Common myeloid progenitor, CD34-positive (primary cell): ENCODE measurements at regions not wholly inside any gene's neighbourhood (a gene's known extent, or its start where the extent isn't known, plus 50 kb on each side); places are given as distances from the start of the nearest gene placed in this dataset.

Experiments used
- CTCF ChIA-PET: fragments of 350-600 bp; sonication (Branson Sonifier 250); formaldehyde crosslinking; loops from one replicate; lab custom pipeline; 2021; ENCODE audit warnings: antibody characterized with exemption; lab: Charles Lee
- POLR2A ChIA-PET: fragments of 350-600 bp; sonication (Branson Sonifier 250); formaldehyde crosslinking; loops from one replicate; lab custom pipeline; 2021; ENCODE audit warnings: antibody characterized with exemption; lab: Charles Lee
- DNase-seq, 3 donors: peaks; one replicate each; pipeline versions ENCODE4 v3.0.0 to v3.0.0-alpha.2; 2013
- H3K27ac ChIP-seq, 2 experiments: 1 replicate in 1 of 2; 2 replicates in 1 of 2; pipeline ENCODE4 v1.7.0; 2013; ENCODE audit warnings: inconsistent platforms in 2 of 2, low read length in 2 of 2, mild to moderate bottlenecking in 2 of 2, low read depth in 1 of 2, moderate library complexity in 1 of 2; ENCODE audit not compliant: severe bottlenecking in 2 of 2, insufficient read depth in 1 of 2, poor library complexity in 1 of 2
- H3K27me3 ChIP-seq, 5 experiments: replicated peaks in 2 of 5; 1 replicate in 3 of 5; 2 replicates in 2 of 5; pipeline versions ENCODE4 v1.6.1 to v1.7.0; 2013; ENCODE audit warnings: low read length in 4 of 5, mild to moderate bottlenecking in 2 of 5, moderate library complexity in 2 of 5, inconsistent platforms in 1 of 5; ENCODE audit not compliant: insufficient read depth in 5 of 5, control insufficient read depth in 4 of 5
- H3K36me3 ChIP-seq, 4 experiments: 1 replicate in 2 of 4; 2 replicates in 2 of 4; pipeline versions ENCODE4 v1.6.1 to v1.7.0; 2013; ENCODE audit warnings: low read length in 3 of 4, control low read depth in 1 of 4, mild to moderate bottlenecking in 1 of 4; ENCODE audit not compliant: control insufficient read depth in 4 of 4, insufficient read depth in 4 of 4
- H3K4me1 ChIP-seq, 4 experiments: 1 replicate in 3 of 4; 2 replicates in 1 of 4; pipeline versions ENCODE4 v1.6.1 to v1.7.1; 2013; ENCODE audit warnings: low read length in 3 of 4, mild to moderate bottlenecking in 3 of 4, control low read depth in 1 of 4, inconsistent platforms in 1 of 4, moderate library complexity in 1 of 4; ENCODE audit not compliant: control insufficient read depth in 4 of 4, insufficient read depth in 4 of 4; ENCODE audit errors: control extremely low read depth in 1 of 4
- H3K4me3 ChIP-seq, 7 experiments: 1 replicate in 4 of 7; 2 replicates in 3 of 7; pipeline versions ENCODE4 v1.5.1 to v1.7.0; 2013; ENCODE audit warnings: mild to moderate bottlenecking in 7 of 7, low read length in 6 of 7, moderate library complexity in 6 of 7, inconsistent platforms in 2 of 7, low read depth in 2 of 7, control low read depth in 1 of 7; ENCODE audit not compliant: insufficient read depth in 4 of 7, control insufficient read depth in 1 of 7; ENCODE audit errors: extremely low read depth in 1 of 7
- H3K9me3 ChIP-seq, 5 experiments: 1 replicate in 4 of 5; 2 replicates in 1 of 5; pipeline versions ENCODE4 v1.6.1 to v1.7.1; 2013; ENCODE audit warnings: low read length in 4 of 5, mild to moderate bottlenecking in 2 of 5, inconsistent platforms in 1 of 5, low read depth in 1 of 5, moderate library complexity in 1 of 5; ENCODE audit not compliant: control insufficient read depth in 4 of 5, insufficient read depth in 2 of 5; ENCODE audit errors: control extremely low read depth in 1 of 5
- WGBS: methylation state at CpG from one replicate; pipeline ENCODE4 v1.1.5; 2013; ENCODE audit not compliant: insufficient coverage; 5-methylcytosine and 5-hydroxymethylcytosine counted together

- CTCF ChIA-PET = no interaction called here
- WGBS = 100% methylated on average over 1 of the region's 5 CpGs
Measured at GRCh38 chr12:46131732-46132469, 136.9 kb downstream of the SLC38A1 start.

DNA sequence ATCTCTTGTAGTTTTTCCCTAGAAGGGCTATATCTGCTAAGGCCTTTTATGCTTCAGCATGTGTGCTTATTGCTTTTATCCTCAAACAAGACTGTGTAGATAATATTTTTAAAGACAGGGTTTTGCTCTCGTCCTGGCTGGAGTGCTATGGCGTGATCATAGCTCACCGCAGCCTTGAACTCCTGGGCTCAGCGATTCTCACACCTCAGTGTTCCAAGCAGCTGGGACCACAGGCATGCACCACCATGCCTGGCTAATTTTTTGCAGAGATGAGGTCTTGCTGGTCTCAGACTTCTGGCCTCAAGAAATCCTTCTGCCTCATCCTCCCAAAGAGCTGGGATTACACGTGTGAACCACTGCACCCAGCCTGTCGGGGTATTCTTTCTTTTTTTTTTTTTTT, 137.3 kb upstream of the SCAF11 start:
- no peak for DNase-seq
- Histone ChIP-seq H3K4me3 (no peak overlapping the region), H3K9me3 (no peaks in the 10 kb centered on the region), H3K4me1 (peaks cover 0 to 4% (median 1%) of the 10 kb centered on the region in 4 experiments), H3K36me3 (no peaks in the 10 kb centered on the region), H3K27ac (no peak overlapping the region), H3K27me3 (no peaks in the 10 kb centered on the region)
- ChIA-PET POLR2A (no interaction called here), CTCF (interaction anchor here (0.9 to 2.2 kb wide), 3 partner anchors 10 to 892 kb away, joined by 3 to 6 read pairs (median 5); no protein-coding TSS in a partner anchor)
- WGBS = 100% methylated on average over 4 of the region's 6 CpGs

More at GRCh38 chr12:46131732-46132469, 136.9 kb downstream of the SLC38A1 start:
- POLR2A ChIA-PET = no interaction called here
- Histone ChIP-seq H3K4me3 (no peak overlapping the region), H3K4me1 (no peaks in the 10 kb centered on the region), H3K9me3 (no peaks in the 10 kb centered on the region), H3K27me3 (no peaks in the 10 kb centered on the region), H3K36me3 (no peaks in the 10 kb centered on the region), H3K27ac (no peak overlapping the region)
- DNase-seq = no peak

- Histone ChIP-seq H3K4me3 (no peak overlapping the region), H3K9me3 (no peaks in the 10 kb centered on the region), H3K36me3 (no peaks in the 10 kb centered on the region), H3K4me1 (peaks cover 0 to 4% (median 1%) of the 10 kb centered on the region in 4 experiments), H3K27me3 (no peaks in the 10 kb centered on the region), H3K27ac (no peak overlapping the region)
- WGBS = 100% methylated on average over 1 of the region's 4 CpGs
- DNase-seq = no peak
- ChIA-PET POLR2A (no interaction called here), CTCF (interaction anchor here (1.1 to 2.3 kb wide), 9 partner anchors 8 to 895 kb away, joined by 3 to 9 read pairs (median 4); no protein-coding TSS in a partner anchor)
Measured at GRCh38 chr12:46126050-46126727, 135.8 kb upstream of the SCAF11 start.

DNA sequence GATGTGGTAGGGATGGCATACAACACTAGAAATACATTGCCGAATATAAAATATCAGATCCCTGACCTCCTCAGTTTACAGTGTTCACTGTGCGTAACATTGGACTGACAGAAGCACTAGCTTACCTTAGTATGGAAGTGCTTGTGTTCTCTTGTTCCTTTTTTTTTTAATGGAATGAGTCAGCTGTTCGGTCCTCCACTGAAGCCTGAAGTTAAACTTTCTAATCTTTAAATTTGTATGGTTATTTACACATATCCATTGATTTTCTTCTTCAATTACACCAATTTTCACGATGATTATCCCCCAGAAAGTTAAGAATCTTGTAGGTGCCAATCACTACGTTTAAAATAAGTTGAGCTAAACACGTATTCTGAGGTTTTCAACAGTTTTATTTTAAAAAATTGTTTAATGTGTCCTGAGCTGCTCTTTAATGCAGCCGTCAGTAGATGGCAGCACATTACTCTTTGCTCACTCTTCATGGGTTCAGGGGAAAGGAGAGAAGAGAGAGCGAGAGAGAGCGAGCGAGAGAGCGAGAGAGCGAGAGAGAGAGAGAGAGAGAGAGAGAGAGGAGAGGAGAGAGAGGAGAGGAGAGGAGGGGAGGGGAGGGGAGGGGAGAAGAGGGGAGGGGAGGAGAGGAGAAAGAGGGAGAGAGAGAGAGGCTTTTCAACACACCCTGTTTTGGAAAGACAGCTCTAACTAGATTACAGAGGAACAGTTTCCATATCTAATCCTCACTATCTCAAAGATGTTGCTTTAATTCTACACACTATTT, 134.7 kb upstream of the SCAF11 start:
- Histone ChIP-seq H3K9me3 (no peaks in the 10 kb centered on the region), H3K27ac (peak overlapping the region in 1 of 2 experiments; percentile 44), H3K4me3 (peak overlapping the region in 5 of 7 experiments; percentile 17 to 75 (median 53)), H3K27me3 (no peaks in the 10 kb centered on the region), H3K36me3 (no peaks in the 10 kb centered on the region), H3K4me1 (peaks cover 0 to 4% (median 1%) of the 10 kb centered on the region in 4 experiments)
- 60% methylated on average over 1 of the region's 12 CpGs for WGBS
- CTCF ChIA-PET = interaction anchor here (0.5 to 2.3 kb wide), 24 partner anchors 9 to 897 kb away, joined by 3 to 9 read pairs (median 4); partner anchors contain the start of gene SLC38A1
- POLR2A ChIA-PET = interaction anchor here (0.7 kb wide), 1 partner anchor 201 kb away, joined by 6 read pairs; no protein-coding TSS in a partner anchor
- peak; percentile 84 to 91 (median 90) for DNase-seq

GRCh38 chr12:46124132-46124847, 133.9 kb upstream of the SCAF11 start:
- WGBS = 50% methylated on average over 2 of the region's 5 CpGs

GRCh38 chr12:46112364-46112763, 122.0 kb upstream of the SCAF11 start:
- H3K9me3 ChIP-seq = peaks cover 0 to 7% (median 0%) of the 10 kb centered on the region in 5 experiments
- CTCF ChIA-PET = no interaction called here
- H3K36me3 ChIP-seq = no peaks in the 10 kb centered on the region
- DNase-seq = no peak
- POLR2A ChIA-PET = no interaction called here
- H3K27ac ChIP-seq = no peak overlapping the region
- H3K27me3 ChIP-seq = no peaks in the 10 kb centered on the region
- H3K4me3 ChIP-seq = no peak overlapping the region
- H3K4me1 ChIP-seq = no peaks in the 10 kb centered on the region

More at GRCh38 chr12:46124132-46124847, 133.9 kb upstream of the SCAF11 start:
- Histone ChIP-seq H3K27me3 (no peaks in the 10 kb centered on the region), H3K9me3 (no peaks in the 10 kb centered on the region), H3K4me1 (peaks cover 0 to 4% (median 1%) of the 10 kb centered on the region in 4 experiments), H3K36me3 (no peaks in the 10 kb centered on the region), H3K27ac (no peak overlapping the region), H3K4me3 (no peak overlapping the region)
- DNase-seq = no peak
- ChIA-PET CTCF (interaction anchor here (0.9 to 2.3 kb wide), 19 partner anchors 10 to 897 kb away, joined by 3 to 9 read pairs (median 4); partner anchors contain the start of gene SLC38A1), POLR2A (interaction anchor here (0.7 kb wide), 1 partner anchor 202 kb away, joined by 6 read pairs; no protein-coding TSS in a partner anchor)
